NCI-H1105 (cell line): ENCODE measurements at regions not wholly inside any gene's neighbourhood (a gene's known extent, or its start where the extent isn't known, plus 50 kb on each side); places are given as distances from the start of the nearest gene placed in this dataset.

Experiments
- DNase-seq: peaks from one replicate; lab custom pipeline; 2025; lab: John Stamatoyannopoulos, UW

DNA sequence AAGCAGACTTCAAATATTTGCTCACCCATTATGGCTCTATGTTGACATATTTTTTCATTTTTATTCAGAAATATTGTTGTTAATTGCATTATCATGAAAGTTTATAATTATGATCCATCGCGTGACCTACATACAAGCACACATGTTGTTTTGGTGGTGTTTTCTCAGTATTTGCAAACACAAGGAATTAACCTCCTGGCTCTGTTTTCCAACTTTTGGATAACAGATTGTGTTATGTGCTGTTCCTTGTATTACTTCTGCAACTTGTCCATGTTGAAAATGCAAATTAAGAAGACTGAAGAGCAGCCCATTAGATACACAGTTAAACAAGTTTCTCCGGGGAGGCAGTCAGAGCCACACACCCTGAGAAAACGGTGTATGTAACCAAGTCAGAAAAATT is 201.2 kb downstream of the SEC23A start:
- DNase-seq = no peak

DNA sequence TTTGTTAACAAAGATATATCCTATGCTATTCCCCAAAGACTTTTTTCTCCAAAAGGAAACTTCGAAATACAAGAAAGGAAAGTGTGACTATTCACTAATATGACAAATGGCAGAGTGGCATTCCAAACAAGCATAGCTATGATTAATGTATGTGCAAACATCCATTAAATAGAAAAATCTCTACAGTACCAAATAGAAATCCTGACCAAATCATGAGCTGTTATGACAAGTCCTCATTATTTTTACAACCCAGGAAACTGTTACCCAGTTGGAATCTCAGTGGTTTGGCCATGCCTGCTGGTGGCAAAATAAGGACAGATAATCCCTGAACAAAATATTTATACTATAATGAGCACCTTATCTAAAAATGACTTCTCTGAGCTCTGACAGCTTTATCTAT is 202.1 kb downstream of the SEC23A start:
- DNase-seq = no peak

DNA sequence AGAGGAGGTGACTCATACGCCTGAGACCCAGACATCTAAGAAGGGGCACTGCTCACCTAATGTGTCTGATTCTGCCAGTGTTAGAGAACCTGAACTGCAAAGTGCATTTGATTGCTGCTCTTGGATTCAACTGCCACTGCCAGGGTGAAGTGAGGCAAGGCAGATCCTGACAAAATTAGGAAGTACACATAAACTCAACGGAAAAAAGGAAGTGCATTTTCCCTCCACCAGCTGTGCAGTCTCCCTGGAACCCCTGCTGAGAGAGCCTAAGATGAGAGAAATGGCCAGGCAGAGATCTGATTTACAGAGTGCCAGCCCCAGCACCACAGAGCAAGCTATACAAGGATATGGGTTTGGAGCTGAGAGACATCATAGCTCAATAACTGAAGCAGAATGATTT is 215.3 kb downstream of the SEC23A start:
- DNase-seq = no peak

DNA sequence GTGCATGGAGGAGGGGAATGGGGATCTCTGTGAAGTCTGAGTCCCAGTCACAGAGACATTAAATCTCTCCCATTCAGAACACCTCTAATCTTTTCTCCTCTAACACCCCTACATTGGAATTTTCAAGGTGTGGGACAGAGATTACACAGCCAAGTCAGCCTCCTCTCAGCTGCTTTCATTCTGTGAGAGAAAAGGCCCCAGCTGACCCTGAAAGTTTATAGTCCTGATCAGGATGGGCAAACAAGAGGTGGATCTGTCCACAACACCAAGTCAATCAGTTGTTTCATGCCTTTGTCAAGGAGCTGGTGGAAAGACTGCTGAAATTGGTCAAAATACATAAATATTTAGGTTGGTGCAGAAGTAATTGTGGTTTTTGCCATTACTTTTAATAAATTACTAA is 218.9 kb downstream of the SEC23A start:
- no peak for DNase-seq

- no peak for DNase-seq
These were observed 219.9 kb downstream of the SEC23A start for GRCh38 chr14:38883127-38883526.

DNA sequence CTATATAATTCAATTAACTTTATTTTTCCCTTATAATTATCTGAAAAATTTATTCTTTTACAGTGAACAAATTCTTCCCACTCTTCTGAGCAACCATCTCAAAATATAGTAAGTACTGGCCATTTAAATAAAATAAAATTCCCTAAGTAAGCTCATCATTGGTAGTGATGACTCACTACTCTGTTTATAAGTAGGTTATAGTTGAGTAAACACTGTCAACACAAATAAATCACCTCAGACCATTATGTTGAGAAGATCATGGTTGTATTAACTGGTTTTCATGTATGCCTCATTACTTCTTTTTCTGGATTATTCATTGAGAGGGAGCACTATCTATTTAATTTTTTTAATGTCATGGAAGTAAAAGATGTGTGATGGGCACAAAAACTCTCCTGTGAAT is 220.5 kb downstream of the SEC23A start:
- no peak for DNase-seq

- DNase-seq = no peak
These were observed 222.2 kb downstream of the SEC23A start for GRCh38 chr14:38880643-38881524.

DNA sequence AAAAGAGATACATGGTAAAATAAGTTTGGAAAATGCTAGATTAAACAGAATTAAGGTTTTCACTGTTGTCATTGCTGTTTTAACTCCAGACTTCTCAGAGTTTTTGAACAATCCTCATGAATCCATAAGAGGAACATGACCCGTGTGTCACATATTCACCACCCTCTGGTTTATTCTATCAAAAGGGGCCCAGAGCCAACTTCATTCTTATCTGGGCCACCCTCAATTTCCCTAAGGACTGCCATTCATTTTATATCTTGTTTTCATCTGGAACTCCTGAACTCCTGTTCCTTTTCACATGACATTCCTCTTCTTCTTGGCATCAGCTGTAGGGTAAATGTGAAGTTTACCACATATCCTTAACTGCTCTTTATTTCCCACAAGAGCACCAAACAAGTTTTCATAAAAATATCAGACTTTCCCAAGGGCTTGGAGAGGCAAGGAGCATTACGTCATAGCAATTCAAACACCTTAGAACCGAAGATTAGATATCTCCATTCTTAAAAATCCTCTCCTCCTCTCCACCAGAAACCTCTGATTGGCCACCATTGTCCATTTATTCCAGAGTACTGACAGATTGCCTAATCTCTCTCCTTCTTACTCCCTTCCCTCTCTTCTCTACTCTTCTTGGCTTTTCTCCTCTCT is 225.2 kb downstream of the SEC23A start:
- no peak for DNase-seq

- DNase-seq = no peak
These were observed 228.3 kb downstream of the SEC23A start for GRCh38 chr14:38874721-38875120.

GRCh38 chr14:38873941-38874612 is 229.0 kb downstream of the SEC23A start:
- no peak for DNase-seq

GRCh38 chr14:38870296-38870836 is 232.7 kb downstream of the SEC23A start:
- no peak for DNase-seq

- no peak for DNase-seq
These were observed 234.4 kb downstream of the SEC23A start for GRCh38 chr14:38868399-38869290.

DNA sequence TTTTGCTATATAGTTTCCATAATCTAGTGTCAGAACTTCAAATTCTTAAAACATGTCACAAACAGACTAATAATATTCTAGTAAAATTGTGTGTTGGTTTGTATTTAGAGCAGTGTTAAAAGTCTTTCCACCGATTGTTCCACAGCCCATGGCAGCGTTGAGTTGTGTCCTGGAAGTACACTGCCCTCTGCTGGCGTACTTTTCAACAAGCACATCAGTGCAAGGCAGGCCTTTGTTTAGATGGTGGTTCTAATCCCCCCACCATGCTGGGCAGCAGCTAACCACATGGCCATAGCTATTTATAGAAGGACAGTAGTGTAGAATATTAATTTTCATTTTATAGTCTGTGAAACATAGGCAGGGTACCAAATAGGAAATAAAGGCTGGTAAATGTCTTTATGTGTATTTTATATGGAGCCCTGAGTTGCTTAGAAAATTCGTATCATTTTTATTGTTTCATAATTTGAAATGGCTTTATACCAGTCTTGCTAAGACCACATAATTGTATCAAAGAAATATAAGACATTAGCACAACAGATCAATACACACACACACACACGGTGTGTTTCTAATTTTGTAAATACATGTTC is 235.4 kb downstream of the SEC23A start:
- DNase-seq = peak; percentile 85

DNA sequence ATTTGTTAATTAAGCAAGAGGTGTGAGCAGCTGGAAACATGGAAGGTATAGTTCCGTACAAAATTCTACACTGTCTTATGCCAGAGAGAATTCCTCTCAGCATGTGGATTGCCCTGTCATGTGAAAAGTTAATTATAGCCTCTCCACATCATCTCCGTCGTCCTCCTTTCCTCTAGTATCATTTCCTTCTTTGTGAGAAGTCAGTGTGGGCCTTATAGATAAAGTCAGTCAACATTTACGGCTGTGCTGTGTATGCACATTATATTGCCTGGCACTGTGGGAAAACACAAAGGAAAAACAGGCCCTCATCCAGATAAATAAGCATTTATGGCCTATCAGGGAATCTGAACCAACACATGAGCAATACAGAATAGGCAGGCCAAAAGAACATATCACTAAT is 236.6 kb downstream of the SEC23A start:
- peak; percentile 84 for DNase-seq

DNA sequence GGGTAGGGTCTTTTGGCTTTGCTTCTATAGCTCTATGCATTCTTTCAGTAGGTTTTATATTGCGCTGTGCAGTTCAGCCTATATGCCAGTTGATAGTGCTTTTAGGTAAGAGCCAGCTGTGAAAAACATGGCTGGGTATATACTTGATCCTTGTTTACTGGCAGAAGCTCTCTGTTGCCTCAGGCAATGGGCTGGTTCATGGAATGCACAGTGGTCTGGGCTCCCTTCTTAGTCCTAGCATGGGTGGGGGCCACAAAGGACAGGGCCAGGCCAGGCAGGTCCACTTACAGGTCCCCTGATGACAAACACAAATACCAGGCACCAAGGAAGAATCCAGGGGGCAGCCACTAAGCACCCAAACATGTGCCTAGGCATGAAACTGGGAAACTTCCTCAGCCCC is 240.7 kb downstream of the SEC23A start:
- DNase-seq = no peak

DNA sequence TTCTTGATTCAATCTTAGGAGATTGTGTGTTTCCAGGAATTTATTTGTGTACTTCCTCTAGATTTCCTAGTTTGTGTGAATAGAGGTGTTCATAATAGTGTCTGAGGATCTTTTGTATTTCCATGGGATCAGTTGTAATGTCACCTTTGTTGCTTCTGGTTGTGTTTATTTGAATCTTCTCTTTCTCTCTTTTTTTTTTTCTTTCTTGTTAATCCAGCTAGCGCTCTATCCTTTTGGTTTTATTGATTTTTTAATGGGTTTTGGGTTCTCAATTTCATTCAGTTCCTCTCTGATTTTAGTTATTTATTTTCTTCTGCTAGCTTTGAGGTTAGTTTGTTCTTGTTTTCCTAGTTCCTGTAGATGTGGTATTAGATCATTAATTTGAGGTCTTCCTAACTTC is 242.5 kb downstream of the SEC23A start:
- no peak for DNase-seq

DNA sequence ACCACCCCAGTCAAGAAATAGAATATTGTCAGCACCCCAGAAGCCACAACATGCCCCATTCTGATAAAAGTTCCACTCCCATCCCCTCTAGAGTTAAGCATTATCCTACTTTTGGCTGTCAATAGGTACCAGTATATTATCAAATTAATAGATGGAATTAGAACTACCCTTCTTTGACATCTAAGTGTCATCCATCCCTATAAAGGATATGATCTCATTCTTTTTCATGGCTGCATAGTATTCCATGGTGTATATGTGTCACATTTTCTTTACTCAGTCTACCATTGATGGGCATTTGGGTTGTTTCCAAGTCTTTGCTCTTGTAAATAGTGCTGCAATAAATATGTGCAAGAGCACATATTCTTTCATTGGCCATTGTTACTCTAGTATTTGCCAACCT is 246.2 kb downstream of the SEC23A start:
- DNase-seq = no peak

GRCh38 chr14:38855513-38855912 is 247.5 kb downstream of the SEC23A start:
- DNase-seq = no peak

- DNase-seq = no peak
These were observed 251.9 kb downstream of the SEC23A start for GRCh38 chr14:38851111-38851510.

GRCh38 chr14:38850664-38851063 is 252.4 kb downstream of the SEC23A start:
- DNase-seq = no peak

GRCh38 chr14:38848243-38848935 is 254.6 kb downstream of the SEC23A start:
- no peak for DNase-seq
